Ureter (tissue), 1 donor: ENCODE measurements at regions not wholly inside any gene's neighbourhood (a gene's known extent, or its start where the extent isn't known, plus 50 kb on each side); places are given as distances from the start of the nearest gene placed in this dataset.
"Not testable (repeated sequence)": the region's sequence is repeated elsewhere in the genome, so short reads cannot be mapped to it uniquely, and the experiment has no call there.

Experiments used
- DNase-seq: peaks from one replicate; pipeline ENCODE4 v3.0.0-alpha.2; 2020; ENCODE audit warnings: low spot score
- donor health status: DM: yes; HTN: yes; CAD: no.

GRCh38 chr19:30943101-30943843 is 406.0 kb downstream of the TSHZ3 start:
- DNase-seq: no peak

- no peak for DNase-seq
Observed at GRCh38 chr19:30942636-30943035, 406.6 kb downstream of the TSHZ3 start.

- no peak for DNase-seq
Observed at GRCh38 chr19:30941591-30941990, 407.6 kb downstream of the TSHZ3 start.

- no peak for DNase-seq
Observed at GRCh38 chr19:30936276-30936675, 413.0 kb downstream of the TSHZ3 start.

- no peak for DNase-seq
Observed at GRCh38 chr19:30935146-30935545, 414.1 kb downstream of the TSHZ3 start.

- DNase-seq: not testable (repeated sequence)
Observed at GRCh38 chr19:30933454-30933853, 415.8 kb downstream of the TSHZ3 start.

- DNase-seq: no peak
Observed at GRCh38 chr19:30932854-30933253, 416.4 kb downstream of the TSHZ3 start.

- no peak for DNase-seq
Observed at GRCh38 chr19:30930941-30931706, 418.1 kb downstream of the TSHZ3 start.

- no peak for DNase-seq
Observed at GRCh38 chr19:30927705-30928104, 421.5 kb downstream of the TSHZ3 start.

GRCh38 chr19:30924670-30925069 is 424.6 kb downstream of the TSHZ3 start:
- no peak for DNase-seq

- DNase-seq: no peak
Observed at GRCh38 chr19:30924069-30924636, 425.1 kb downstream of the TSHZ3 start.

- no peak for DNase-seq
Observed at GRCh38 chr19:30923621-30924020, 425.6 kb downstream of the TSHZ3 start.

GRCh38 chr19:30923096-30923495 is 426.1 kb downstream of the TSHZ3 start:
- peak; percentile 8 for DNase-seq

- no peak for DNase-seq
Observed at GRCh38 chr19:30920222-30920621, 429.0 kb downstream of the TSHZ3 start.

GRCh38 chr19:30919737-30920136 is 429.5 kb downstream of the TSHZ3 start:
- no peak for DNase-seq

- peak; percentile 17 for DNase-seq
Observed at GRCh38 chr19:30916238-30916637, 433.0 kb downstream of the TSHZ3 start.

GRCh38 chr19:30911491-30911890 is 437.7 kb downstream of the TSHZ3 start:
- DNase-seq: no peak

GRCh38 chr19:30910485-30911240 is 438.6 kb downstream of the TSHZ3 start:
- no peak for DNase-seq

GRCh38 chr19:30909216-30909615 is 440.0 kb downstream of the TSHZ3 start:
- no peak for DNase-seq

- DNase-seq: no peak
Observed at GRCh38 chr19:30908262-30908771, 440.9 kb downstream of the TSHZ3 start.

GRCh38 chr19:30906871-30907270 is 442.4 kb downstream of the TSHZ3 start:
- DNase-seq: no peak

GRCh38 chr19:30900051-30900450 is 449.2 kb downstream of the TSHZ3 start:
- no peak for DNase-seq
